Umbilical cord (tissue), 1 donor: ENCODE measurements at regions not wholly inside any gene's neighbourhood (a gene's known extent, or its start where the extent isn't known, plus 50 kb on each side); places are given as distances from the start of the nearest gene placed in this dataset.
"Not testable (repeated sequence)": the region's sequence is repeated elsewhere in the genome, so short reads cannot be mapped to it uniquely, and the experiment has no call there.

Source experiments
- DNase-seq: peaks from one replicate; pipeline ENCODE4 v3.0.0-alpha.2; 2015; ENCODE audit warnings: low spot score

GRCh38 chr7:128561116-128561722 is 84.7 kb downstream of the METTL2B start:
- not testable (repeated sequence) for DNase-seq

- DNase-seq = not testable (repeated sequence)
Measured at GRCh38 chr7:128562795-128563194, 86.2 kb downstream of the METTL2B start.

- not testable (repeated sequence) for DNase-seq
Measured at GRCh38 chr7:128564123-128564700, 87.7 kb downstream of the METTL2B start.

- not testable (repeated sequence) for DNase-seq
Measured at GRCh38 chr7:128564932-128565864, 88.7 kb downstream of the METTL2B start.

GRCh38 chr7:128575277-128575676 is 96.8 kb upstream of the GARIN1A start:
- not testable (repeated sequence) for DNase-seq

- DNase-seq = not testable (repeated sequence)
Measured at GRCh38 chr7:128576953-128577352, 95.1 kb upstream of the GARIN1A start.

- DNase-seq = not testable (repeated sequence)
Measured at GRCh38 chr7:128579843-128580242, 92.2 kb upstream of the GARIN1A start.

- DNase-seq = not testable (repeated sequence)
Measured at GRCh38 chr7:128581100-128581499, 91.0 kb upstream of the GARIN1A start.

GRCh38 chr7:128581825-128582561 is 90.1 kb upstream of the GARIN1A start:
- not testable (repeated sequence) for DNase-seq

- DNase-seq = not testable (repeated sequence)
Measured at GRCh38 chr7:128586715-128587114, 85.4 kb upstream of the GARIN1A start.

- no peak for DNase-seq
Measured at GRCh38 chr7:128591705-128592104, 80.4 kb upstream of the GARIN1A start.

- DNase-seq = not testable (repeated sequence)
Measured at GRCh38 chr7:128592209-128592608, 79.9 kb upstream of the GARIN1A start.

GRCh38 chr7:128594061-128594460 is 78.0 kb upstream of the GARIN1A start:
- not testable (repeated sequence) for DNase-seq

GRCh38 chr7:128596336-128597128 is 75.6 kb upstream of the GARIN1A start:
- not testable (repeated sequence) for DNase-seq

- not testable (repeated sequence) for DNase-seq
Measured at GRCh38 chr7:128598946-128599345, 73.1 kb upstream of the GARIN1A start.

GRCh38 chr7:128608678-128609421 is 63.2 kb upstream of the GARIN1A start:
- peak; percentile 70 for DNase-seq

- not testable (repeated sequence) for DNase-seq
Measured at GRCh38 chr7:128613366-128613765, 58.7 kb upstream of the GARIN1A start.

GRCh38 chr7:128614812-128615211 is 57.3 kb upstream of the GARIN1A start:
- not testable (repeated sequence) for DNase-seq

GRCh38 chr7:128616799-128617198 is 55.3 kb upstream of the GARIN1A start:
- not testable (repeated sequence) for DNase-seq
